GM21360 (cell line): ENCODE measurements at regions not wholly inside any gene's neighbourhood (a gene's known extent, or its start where the extent isn't known, plus 50 kb on each side); places are given as distances from the start of the nearest gene placed in this dataset.
A peak's percentile ranks its signal among the peaks of the same experiment; 100 is the strongest.

Experiments used
- ATAC-seq: cut with Tn5 transposase; IDR thresholded peaks from one replicate; pipeline ENCODE4 v1.9.1; 2021; ENCODE audit warnings: mild to moderate bottlenecking, moderate library complexity; ENCODE audit not compliant: unreplicated experiment

DNA sequence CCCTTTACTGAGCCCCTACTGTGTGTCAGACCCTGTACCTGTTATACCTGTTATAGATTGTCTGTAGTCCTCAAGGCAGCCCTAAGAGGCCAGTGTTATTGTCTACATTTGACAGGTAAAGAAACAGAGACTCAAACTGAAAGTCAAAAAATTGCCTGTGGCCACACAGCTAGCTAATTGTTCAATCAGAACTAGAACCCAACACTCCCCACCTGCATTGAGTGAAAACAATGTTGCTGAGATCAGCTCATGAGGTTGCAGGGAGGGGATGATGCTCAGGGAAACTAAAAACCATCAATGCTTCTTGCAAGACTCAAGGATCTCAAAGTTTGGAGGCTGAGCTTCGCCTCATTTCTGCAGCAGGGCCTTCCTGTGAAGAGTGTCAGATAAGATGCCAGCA lies 109.5 kb upstream of the LMO4 start:
- ATAC-seq: no peak

GRCh38 chr1:87219626-87220025 lies 109.1 kb upstream of the LMO4 start:
- ATAC-seq: no peak

GRCh38 chr1:87220993-87221392 lies 107.7 kb upstream of the LMO4 start:
- ATAC-seq: no peak

DNA sequence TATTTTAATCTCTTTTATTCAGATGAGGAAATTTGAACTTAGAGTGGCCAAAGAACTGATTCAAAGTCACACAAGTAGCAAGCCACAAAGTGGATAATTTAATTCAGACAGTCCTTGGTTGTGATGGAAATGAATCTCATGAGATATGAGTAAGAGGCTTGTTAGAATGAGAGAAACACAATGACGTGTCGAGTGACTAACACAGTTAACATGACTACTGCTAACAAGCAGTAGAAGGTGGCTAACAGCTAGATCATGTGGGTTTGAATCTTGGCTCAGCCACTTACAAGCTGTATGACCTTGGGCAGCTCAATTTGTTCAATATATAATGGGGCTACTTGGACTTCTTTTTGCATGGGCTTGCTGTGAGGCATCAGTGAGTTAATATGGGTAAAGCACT lies 104.5 kb upstream of the LMO4 start:
- no peak for ATAC-seq

- no peak for ATAC-seq
These were observed 103.5 kb upstream of the LMO4 start for GRCh38 chr1:87225171-87225570.

GRCh38 chr1:87226341-87226760 lies 102.3 kb upstream of the LMO4 start:
- peak; percentile 48 for ATAC-seq

GRCh38 chr1:87227651-87228050 lies 101.0 kb upstream of the LMO4 start:
- no peak for ATAC-seq

DNA sequence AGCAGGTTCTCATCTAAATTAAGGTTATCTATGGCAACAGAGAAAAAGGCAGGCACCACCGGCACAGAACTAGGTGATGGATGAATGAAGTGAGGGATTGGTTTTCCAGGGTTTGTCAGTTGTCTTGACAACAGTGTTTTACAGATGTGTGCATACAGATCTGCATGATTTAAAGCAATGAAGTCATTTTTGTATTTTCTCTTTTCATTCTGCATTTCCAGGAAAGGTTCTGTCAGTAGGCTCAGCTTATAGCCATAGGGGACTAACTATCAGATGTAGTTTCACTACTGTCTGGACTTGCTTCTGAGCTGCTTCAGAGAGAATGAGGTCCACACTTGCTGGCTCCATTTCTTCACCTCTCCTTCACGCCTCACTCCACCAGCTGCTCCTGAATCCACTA lies 98.2 kb upstream of the LMO4 start:
- ATAC-seq: no peak

GRCh38 chr1:87231703-87232367 lies 96.8 kb upstream of the LMO4 start:
- ATAC-seq: no peak

GRCh38 chr1:87236585-87236984 lies 92.1 kb upstream of the LMO4 start:
- no peak for ATAC-seq

GRCh38 chr1:87239997-87240605 lies 88.6 kb upstream of the LMO4 start:
- no peak for ATAC-seq

DNA sequence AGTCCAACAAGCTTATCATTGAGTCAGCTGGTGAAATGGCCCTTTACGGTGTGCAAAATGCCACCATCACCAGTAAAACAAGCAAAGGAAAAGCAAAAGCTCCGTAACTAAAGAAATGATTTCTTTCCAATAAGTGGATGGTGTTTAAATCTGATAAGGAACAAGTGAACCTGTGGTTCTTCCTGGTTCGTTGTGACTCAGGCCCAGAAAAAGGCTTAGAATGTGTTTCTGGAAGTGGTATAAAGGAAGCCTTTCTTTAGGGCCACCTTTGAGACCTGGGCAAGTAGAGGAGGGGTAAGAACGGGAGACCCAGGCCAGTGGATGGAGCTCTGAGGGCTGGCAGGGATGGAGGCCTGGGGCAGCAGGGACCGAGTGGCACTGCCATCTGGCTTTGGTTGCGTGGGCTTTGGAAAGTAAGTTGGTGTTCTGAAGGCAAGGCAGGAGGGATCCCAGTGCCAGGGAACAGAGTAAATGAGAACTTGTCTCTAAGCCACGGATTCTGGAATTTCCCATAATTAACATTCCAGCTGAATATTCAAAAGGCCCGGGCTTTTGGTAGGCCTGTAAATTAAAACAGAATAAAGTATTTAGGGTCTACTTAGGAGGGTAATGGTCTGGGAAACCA lies 87.9 kb upstream of the LMO4 start:
- no peak for ATAC-seq

- ATAC-seq: no peak
These were observed 86.1 kb upstream of the LMO4 start for GRCh38 chr1:87242445-87243185.

- no peak for ATAC-seq
These were observed 85.1 kb upstream of the LMO4 start for GRCh38 chr1:87243573-87243972.

GRCh38 chr1:87246436-87246835 lies 82.2 kb upstream of the LMO4 start:
- no peak for ATAC-seq

GRCh38 chr1:87249803-87250202 lies 78.9 kb upstream of the LMO4 start:
- ATAC-seq: no peak

GRCh38 chr1:87250336-87250735 lies 78.3 kb upstream of the LMO4 start:
- no peak for ATAC-seq

- ATAC-seq: no peak
These were observed 76.3 kb upstream of the LMO4 start for GRCh38 chr1:87252406-87252805.

GRCh38 chr1:87262688-87263087 lies 66.0 kb upstream of the LMO4 start:
- no peak for ATAC-seq

GRCh38 chr1:87263281-87263680 lies 65.4 kb upstream of the LMO4 start:
- ATAC-seq: no peak

DNA sequence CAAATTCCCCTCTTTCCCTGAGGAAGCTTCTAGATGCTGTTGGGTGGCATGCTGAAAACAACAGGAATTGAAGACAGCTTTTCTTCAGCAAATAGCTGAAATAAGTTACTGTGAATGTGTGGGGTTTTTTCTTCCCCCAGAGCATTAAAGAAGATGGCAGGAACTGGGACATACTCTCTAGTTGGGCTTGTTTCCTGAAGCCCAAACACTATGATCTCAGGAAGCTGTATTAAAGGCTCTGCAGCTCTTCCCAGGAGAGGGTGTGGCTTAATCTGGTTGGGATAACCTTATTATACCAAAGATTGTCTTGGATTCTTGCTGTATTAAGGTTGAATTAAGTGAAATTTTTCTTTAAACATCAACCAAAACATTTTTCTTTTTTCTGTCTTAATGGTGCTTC lies 64.9 kb upstream of the LMO4 start:
- ATAC-seq: no peak

- no peak for ATAC-seq
These were observed 63.7 kb upstream of the LMO4 start for GRCh38 chr1:87264976-87265375.
